ENCODE measurements at regions not wholly inside any gene's neighbourhood (a gene's known extent, or its start where the extent isn't known, plus 50 kb on each side); places are given as distances from the start of the nearest gene placed in this dataset.

GRCh38 chr2:41381701-41382100, 666.1 kb upstream of the PKDCC start:
- TF ChIP-seq POLR2A (IDR thresholded peaks at IDR 0.05), result no peak
- TF ChIP-seq, protein P1, sequence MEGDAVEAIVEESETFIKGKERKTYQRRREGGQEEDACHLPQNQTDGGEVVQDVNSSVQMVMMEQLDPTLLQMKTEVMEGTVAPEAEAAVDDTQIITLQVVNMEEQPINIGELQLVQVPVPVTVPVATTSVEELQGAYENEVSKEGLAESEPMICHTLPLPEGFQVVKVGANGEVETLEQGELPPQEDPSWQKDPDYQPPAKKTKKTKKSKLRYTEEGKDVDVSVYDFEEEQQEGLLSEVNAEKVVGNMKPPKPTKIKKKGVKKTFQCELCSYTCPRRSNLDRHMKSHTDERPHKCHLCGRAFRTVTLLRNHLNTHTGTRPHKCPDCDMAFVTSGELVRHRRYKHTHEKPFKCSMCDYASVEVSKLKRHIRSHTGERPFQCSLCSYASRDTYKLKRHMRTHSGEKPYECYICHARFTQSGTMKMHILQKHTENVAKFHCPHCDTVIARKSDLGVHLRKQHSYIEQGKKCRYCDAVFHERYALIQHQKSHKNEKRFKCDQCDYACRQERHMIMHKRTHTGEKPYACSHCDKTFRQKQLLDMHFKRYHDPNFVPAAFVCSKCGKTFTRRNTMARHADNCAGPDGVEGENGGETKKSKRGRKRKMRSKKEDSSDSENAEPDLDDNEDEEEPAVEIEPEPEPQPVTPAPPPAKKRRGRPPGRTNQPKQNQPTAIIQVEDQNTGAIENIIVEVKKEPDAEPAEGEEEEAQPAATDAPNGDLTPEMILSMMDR (IDR thresholded peaks at IDR 0.05), result no peak

Data from uterus (tissue), 2 donors.